NCI-H1105 (cell line): ENCODE measurements at regions not wholly inside any gene's neighbourhood (a gene's known extent, or its start where the extent isn't known, plus 50 kb on each side); places are given as distances from the start of the nearest gene placed in this dataset.

Experiments
- DNase-seq: peaks from one replicate; lab custom pipeline; 2025; lab: John Stamatoyannopoulos, UW

DNA sequence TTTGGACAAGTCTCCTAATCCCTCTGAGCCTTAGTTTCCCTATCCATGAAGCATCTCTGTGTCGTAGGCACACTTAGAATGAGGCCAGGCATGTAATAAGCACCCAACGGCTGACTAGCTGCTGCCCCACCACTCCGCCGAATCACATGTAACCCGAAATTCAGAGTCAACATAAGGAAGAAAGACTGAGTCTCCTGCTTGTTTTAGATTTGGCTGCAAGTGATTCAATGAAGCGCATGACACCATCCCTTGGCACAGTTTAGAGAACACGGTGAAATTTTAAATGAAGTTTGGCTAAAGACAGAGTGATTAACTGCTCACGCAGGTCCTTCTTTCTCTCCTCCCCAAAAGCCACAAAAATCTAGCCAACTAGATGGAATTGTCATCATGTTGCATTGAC is 279.2 kb downstream of the TLE3 start:
- no peak for DNase-seq

- DNase-seq = no peak
Observed at GRCh38 chr15:69819371-69819770, 278.3 kb downstream of the TLE3 start.

DNA sequence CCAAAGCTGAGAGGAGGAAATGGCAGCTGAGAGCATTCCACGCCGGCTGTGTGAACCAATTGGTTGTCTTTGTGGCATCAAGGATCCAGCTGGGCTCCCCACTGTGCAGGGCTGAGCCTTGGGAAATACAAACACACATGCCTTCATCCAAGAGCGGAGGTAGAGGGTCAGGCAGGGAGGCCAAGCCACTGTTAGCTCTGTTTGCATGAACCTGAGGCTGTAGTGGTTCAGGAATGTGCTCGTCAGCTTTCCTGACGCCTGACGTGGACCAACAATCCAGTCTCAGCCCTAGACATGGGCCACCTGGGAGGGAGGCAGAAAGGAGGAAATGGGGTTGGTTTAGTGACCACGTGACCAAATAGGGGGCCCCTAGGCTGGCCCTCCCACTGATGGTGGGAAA is 276.9 kb downstream of the TLE3 start:
- no peak for DNase-seq

- no peak for DNase-seq
Observed at GRCh38 chr15:69823223-69823907, 274.4 kb downstream of the TLE3 start.

- no peak for DNase-seq
Observed at GRCh38 chr15:69824075-69824876, 273.4 kb downstream of the TLE3 start.

- DNase-seq = no peak
Observed at GRCh38 chr15:69824877-69825406, 272.8 kb downstream of the TLE3 start.

GRCh38 chr15:69825941-69826818 is 271.5 kb downstream of the TLE3 start:
- DNase-seq = no peak

GRCh38 chr15:69826819-69827175 is 270.9 kb downstream of the TLE3 start:
- no peak for DNase-seq

DNA sequence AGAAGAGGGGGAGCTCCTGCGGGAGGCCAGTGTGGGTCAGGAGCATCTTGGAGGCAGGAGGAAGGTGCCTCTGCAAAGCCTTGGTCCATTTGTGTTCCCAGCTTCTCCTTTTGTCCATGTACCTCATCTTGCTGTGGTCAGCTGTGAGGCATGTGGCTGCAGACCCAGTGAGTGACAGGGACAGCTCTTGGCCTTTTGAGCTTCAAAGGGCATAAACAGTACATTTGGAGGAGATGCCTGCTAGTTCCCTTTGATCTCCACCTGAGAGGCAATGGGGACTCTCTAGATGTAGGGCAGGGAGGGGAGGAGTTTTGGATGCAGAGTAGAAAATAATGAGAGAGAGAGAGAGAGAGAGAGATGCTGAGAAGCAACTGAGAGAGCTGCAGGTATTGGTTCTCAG is 270.0 kb downstream of the TLE3 start:
- no peak for DNase-seq

- DNase-seq = no peak
Observed at GRCh38 chr15:69828181-69828828, 269.4 kb downstream of the TLE3 start.

GRCh38 chr15:69829974-69830373 is 267.7 kb downstream of the TLE3 start:
- DNase-seq = no peak

- DNase-seq = no peak
Observed at GRCh38 chr15:69830430-69830829, 267.3 kb downstream of the TLE3 start.

DNA sequence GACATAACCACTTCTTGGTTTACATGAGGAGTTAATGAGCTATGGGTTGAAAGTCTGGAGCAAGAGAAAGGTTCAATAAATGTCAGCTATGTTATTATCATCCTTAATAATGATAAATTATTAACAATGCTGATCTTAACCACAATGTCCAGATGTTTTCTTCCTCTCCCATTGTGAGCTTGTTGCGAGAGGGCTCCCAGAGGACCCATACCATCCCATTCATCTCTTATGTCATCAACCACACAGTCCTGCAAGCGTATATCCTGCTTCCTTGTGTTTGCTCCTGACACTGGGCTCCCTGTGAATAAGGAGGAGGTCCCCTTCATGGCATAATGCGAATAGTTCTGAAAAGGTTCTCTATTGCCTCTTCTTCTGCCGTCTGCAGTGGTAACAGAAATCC is 266.8 kb downstream of the TLE3 start:
- no peak for DNase-seq

GRCh38 chr15:69834267-69834666 is 263.4 kb downstream of the TLE3 start:
- no peak for DNase-seq

GRCh38 chr15:69834761-69835160 is 263.0 kb downstream of the TLE3 start:
- no peak for DNase-seq

- no peak for DNase-seq
Observed at GRCh38 chr15:69836048-69836447, 261.7 kb downstream of the TLE3 start.

GRCh38 chr15:69836526-69837230 is 261.0 kb downstream of the TLE3 start:
- DNase-seq = no peak

- no peak for DNase-seq
Observed at GRCh38 chr15:69838338-69838737, 259.4 kb downstream of the TLE3 start.

DNA sequence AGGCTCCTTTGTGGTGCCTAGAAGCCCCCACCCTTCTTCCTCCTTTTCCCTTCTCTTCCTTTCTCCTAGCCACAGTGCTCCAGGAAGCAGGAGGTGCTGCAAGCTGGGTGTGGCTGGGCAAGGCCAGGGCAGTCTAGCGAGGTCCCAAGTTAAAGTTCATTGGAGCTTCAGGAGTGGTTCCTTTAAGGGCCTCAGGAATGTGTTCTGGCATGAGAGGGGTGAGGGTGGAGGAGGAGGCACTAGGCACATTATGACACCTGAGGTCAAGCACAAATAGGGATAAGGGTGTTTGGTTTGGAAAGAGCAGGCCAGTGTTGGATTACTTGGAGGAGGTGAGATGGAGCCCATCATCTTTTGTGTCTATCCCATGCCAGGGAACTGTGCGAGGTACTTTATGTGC is 258.7 kb downstream of the TLE3 start:
- no peak for DNase-seq

GRCh38 chr15:69841113-69841828 is 256.4 kb downstream of the TLE3 start:
- DNase-seq = no peak

- no peak for DNase-seq
Observed at GRCh38 chr15:69842851-69843250, 254.9 kb downstream of the TLE3 start.
